Subcutaneous abdominal adipose tissue (tissue), 5 donors: ENCODE measurements at regions not wholly inside any gene's neighbourhood (a gene's known extent, or its start where the extent isn't known, plus 50 kb on each side); places are given as distances from the start of the nearest gene placed in this dataset.

Experiments used
- H3K27ac ChIP-seq: one replicate; pipeline ENCODE4 v1.7.0; 2013; ENCODE audit warnings: low read depth, mild to moderate bottlenecking, inconsistent platforms, low read length, moderate library complexity
- H3K27me3 ChIP-seq, 5 donors: one replicate each; pipeline ENCODE4 v1.7.0; 2013; ENCODE audit warnings: low read length in 5 of 5, inconsistent platforms in 1 of 5; ENCODE audit not compliant: control insufficient read depth in 5 of 5, insufficient read depth in 4 of 5
- H3K36me3 ChIP-seq, 5 donors: one replicate each; pipeline ENCODE4 v1.7.0; 2013; ENCODE audit warnings: low read length in 5 of 5; ENCODE audit not compliant: control insufficient read depth in 5 of 5, insufficient read depth in 5 of 5
- H3K4me1 ChIP-seq, 5 donors: one replicate each; pipeline ENCODE4 v1.7.0; 2013; ENCODE audit warnings: low read length in 5 of 5, mild to moderate bottlenecking in 3 of 5, moderate library complexity in 1 of 5; ENCODE audit not compliant: control insufficient read depth in 5 of 5, insufficient read depth in 5 of 5
- H3K4me3 ChIP-seq, 5 donors: one replicate each; pipeline ENCODE4 v1.7.0; 2013; ENCODE audit warnings: low read length in 5 of 5, low read depth in 1 of 5
- H3K9ac ChIP-seq, 5 donors: one replicate each; pipeline ENCODE4 v1.7.0; 2013; ENCODE audit warnings: low read length in 5 of 5, mild to moderate bottlenecking in 4 of 5, moderate library complexity in 3 of 5
- H3K9me3 ChIP-seq, 5 donors: one replicate each; pipeline ENCODE4 v1.7.0; 2013; ENCODE audit warnings: low read length in 5 of 5; ENCODE audit not compliant: control insufficient read depth in 5 of 5
- donor health status: healthy.
- donor health status: healthy.
- donor health status: healthy.
- donor health status: healthy.
- donor health status: healthy.

- Histone ChIP-seq H3K27me3 (peaks cover 16 to 38% (median 29%) of the 10 kb centered on the region in 5 donors), H3K9ac (no peak overlapping the region), H3K9me3 (no peaks in the 10 kb centered on the region), H3K36me3 (no peaks in the 10 kb centered on the region), H3K27ac (no peak overlapping the region), H3K4me1 (no peaks in the 10 kb centered on the region), H3K4me3 (no peak overlapping the region)
These were observed 91.6 kb downstream of the TEX29 start for GRCh38 chr13:111411919-111412650.

DNA sequence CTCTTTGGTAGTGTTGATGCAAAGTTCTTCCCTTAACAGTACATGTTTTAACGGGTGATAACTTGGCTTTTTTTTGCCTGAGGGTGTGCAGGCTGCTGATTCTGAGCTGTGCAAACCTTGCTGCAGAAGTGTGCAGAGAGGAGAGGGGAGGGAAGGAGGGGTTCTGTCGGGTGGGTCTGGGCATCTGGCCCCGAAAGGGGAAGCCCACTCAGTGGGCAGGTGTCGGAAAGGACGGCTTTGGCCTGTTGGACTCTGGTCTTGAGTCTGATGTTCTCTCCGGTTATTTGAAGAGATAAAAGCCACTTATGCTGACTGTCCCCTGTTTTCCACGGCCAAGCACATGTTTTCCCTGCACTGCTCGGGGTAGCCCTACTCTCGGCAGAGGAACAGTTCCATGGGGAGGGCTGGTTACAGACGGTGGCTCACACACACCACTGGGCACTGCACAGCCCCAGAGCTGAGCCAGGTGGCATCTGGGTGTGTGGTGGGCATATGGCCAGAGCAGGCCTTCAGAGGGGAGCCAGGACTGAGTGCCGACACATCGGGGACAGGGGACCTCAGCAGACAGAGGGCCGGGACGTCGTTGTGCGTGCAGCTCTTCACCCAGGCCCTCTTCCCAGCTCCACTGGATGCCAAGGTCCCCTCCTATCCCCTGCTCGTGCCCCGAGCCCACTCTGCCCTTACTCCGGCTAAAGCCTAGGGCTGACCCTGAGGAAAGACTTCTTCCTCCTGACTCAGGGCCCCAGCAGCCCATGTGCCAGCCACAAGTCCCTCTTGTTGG is 93.2 kb downstream of the TEX29 start:
- Histone ChIP-seq H3K36me3 (no peaks in the 10 kb centered on the region), H3K4me3 (no peak overlapping the region), H3K27ac (no peak overlapping the region), H3K27me3 (peaks cover 16 to 38% (median 29%) of the 10 kb centered on the region in 5 donors), H3K4me1 (no peaks in the 10 kb centered on the region), H3K9me3 (no peaks in the 10 kb centered on the region), H3K9ac (no peak overlapping the region)

DNA sequence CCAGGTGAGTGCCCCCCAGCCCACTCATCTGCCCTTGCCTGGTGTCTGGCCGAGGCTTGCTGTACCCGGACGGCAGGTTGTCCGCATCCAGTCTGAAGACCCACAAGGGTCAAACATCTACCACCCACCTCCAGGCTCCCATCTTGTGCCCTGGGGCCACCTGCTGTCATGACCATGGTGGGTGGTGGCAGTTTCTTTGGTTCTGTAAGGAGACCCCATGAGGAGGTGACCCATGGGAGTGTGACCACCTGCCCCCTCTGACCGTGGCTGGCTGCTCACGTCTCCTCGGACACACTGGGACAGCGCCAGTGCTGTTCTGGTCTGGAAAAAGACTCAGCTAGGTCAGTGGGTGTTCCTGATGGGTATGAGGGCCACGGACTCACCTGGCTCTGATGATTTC is 93.9 kb downstream of the TEX29 start:
- Histone ChIP-seq H3K36me3 (no peaks in the 10 kb centered on the region), H3K9me3 (no peaks in the 10 kb centered on the region), H3K4me3 (no peak overlapping the region), H3K4me1 (no peaks in the 10 kb centered on the region), H3K27me3 (peaks cover 13 to 36% (median 29%) of the 10 kb centered on the region in 5 donors), H3K27ac (no peak overlapping the region), H3K9ac (no peak overlapping the region)

DNA sequence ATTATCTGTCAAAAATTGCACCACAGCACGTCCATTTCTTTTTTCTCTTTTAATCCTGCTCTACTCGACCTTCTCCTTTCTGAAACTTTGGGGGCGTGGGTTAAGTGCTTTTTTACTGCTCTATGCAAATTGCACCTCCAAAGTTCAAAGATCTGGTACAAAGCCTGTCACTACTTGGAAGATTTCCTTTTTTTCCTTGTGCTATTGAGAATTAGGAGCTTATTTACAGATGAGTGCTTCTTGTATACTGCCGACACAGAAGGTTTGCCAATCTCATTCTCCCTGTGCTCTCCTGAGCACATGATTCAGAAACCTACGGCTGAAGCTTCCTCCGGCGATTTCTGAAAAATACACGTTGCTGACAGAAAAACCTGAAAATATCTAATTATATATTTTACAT is 94.8 kb downstream of the TEX29 start:
- H3K27me3 ChIP-seq = peaks cover 9 to 29% (median 28%) of the 10 kb centered on the region in 5 donors
- H3K27ac ChIP-seq = no peak overlapping the region
- H3K9me3 ChIP-seq = no peaks in the 10 kb centered on the region
- H3K4me1 ChIP-seq = no peaks in the 10 kb centered on the region
- H3K9ac ChIP-seq = no peak overlapping the region
- H3K4me3 ChIP-seq = no peak overlapping the region
- H3K36me3 ChIP-seq = no peaks in the 10 kb centered on the region

- H3K27me3 ChIP-seq = peaks cover 9 to 29% (median 28%) of the 10 kb centered on the region in 5 donors
- H3K9ac ChIP-seq = no peak overlapping the region
- no peak overlapping the region for H3K27ac ChIP-seq
- H3K4me3 ChIP-seq = no peak overlapping the region
- no peaks in the 10 kb centered on the region for H3K9me3 ChIP-seq
- H3K36me3 ChIP-seq = no peaks in the 10 kb centered on the region
- H3K4me1 ChIP-seq = no peaks in the 10 kb centered on the region
These were observed 95.3 kb downstream of the TEX29 start for GRCh38 chr13:111415765-111416164.

DNA sequence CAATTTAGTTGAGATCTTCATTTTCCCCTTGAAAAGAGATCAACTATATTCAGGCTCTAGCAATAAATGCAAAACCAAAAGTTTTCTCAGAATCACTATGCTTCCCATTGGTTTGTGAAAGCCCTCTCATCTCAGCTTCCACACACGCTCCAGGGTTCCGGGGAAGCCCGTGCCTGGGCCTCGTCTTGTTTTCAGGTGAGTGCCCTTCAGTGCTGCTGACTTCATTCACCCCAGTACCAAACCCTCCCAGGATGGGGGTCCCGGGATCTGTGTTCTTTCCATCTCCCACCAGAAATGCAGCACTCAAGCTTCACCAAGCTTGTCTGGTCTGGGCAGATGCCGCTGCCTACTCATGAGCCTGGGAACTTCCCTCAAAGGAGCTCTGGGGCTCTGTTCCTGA is 97.7 kb downstream of the TEX29 start:
- Histone ChIP-seq H3K9me3 (no peaks in the 10 kb centered on the region), H3K36me3 (no peaks in the 10 kb centered on the region), H3K4me1 (no peaks in the 10 kb centered on the region), H3K4me3 (no peak overlapping the region), H3K27me3 (peaks cover 5 to 21% (median 18%) of the 10 kb centered on the region in 5 donors), H3K9ac (no peak overlapping the region), H3K27ac (no peak overlapping the region)

GRCh38 chr13:111420113-111420876 is 99.9 kb downstream of the TEX29 start:
- Histone ChIP-seq H3K9me3 (no peaks in the 10 kb centered on the region), H3K36me3 (no peaks in the 10 kb centered on the region), H3K27me3 (peaks cover 5 to 17% (median 8%) of the 10 kb centered on the region in 5 donors), H3K4me3 (no peak overlapping the region), H3K9ac (no peak overlapping the region), H3K27ac (no peak overlapping the region), H3K4me1 (no peaks in the 10 kb centered on the region)

DNA sequence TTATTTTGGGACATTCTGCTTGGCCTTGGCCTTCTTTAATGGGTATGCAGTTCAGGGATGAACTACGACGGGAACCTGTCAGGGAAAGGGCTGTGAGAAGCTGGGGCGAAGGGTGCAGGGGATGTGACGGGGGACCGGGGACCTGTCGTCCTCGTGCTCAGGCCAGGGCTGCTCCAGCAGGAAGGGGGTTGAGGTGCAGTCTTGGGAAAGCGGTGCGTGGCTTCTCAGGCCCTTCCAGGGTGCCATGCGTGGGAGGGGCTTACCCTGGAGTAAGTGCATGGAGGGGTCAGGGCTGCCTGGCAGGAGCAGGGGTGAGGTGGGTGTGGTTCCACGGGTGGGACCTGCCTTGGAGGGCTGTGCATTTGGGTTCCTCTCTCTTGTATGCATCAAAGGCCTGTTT is 100.8 kb downstream of the TEX29 start:
- Histone ChIP-seq H3K4me1 (no peaks in the 10 kb centered on the region), H3K27ac (no peak overlapping the region), H3K36me3 (no peaks in the 10 kb centered on the region), H3K9me3 (no peaks in the 10 kb centered on the region), H3K9ac (no peak overlapping the region), H3K27me3 (peaks cover 7 to 21% (median 12%) of the 10 kb centered on the region in 5 donors), H3K4me3 (no peak overlapping the region)

GRCh38 chr13:111422348-111422747 is 101.9 kb downstream of the TEX29 start:
- Histone ChIP-seq H3K27ac (no peak overlapping the region), H3K27me3 (peaks cover 10 to 21% (median 15%) of the 10 kb centered on the region in 5 donors)

More at GRCh38 chr13:111422348-111422747, 101.9 kb downstream of the TEX29 start:
- H3K36me3 ChIP-seq = no peaks in the 10 kb centered on the region
- no peaks in the 10 kb centered on the region for H3K9me3 ChIP-seq
- H3K4me1 ChIP-seq = no peaks in the 10 kb centered on the region
- H3K4me3 ChIP-seq = no peak overlapping the region
- H3K9ac ChIP-seq = no peak overlapping the region
